Pancreas (tissue), 10 donors: ENCODE measurements at regions not wholly inside any gene's neighbourhood (a gene's known extent, or its start where the extent isn't known, plus 50 kb on each side); places are given as distances from the start of the nearest gene placed in this dataset.

Source experiments
- ATAC-seq, 4 donors: fragments of 200-7000 bp; cut with Tn5 transposase; one replicate each; pipeline versions ENCODE4 v1.8.0 to v1.9.1; 2020; ENCODE audit warnings: mild to moderate bottlenecking in 4 of 4, moderate library complexity in 4 of 4
- DNase-seq, 6 donors: peaks; one replicate each; pipeline ENCODE4 v3.0.0-alpha.2; 2020
- FAIRE-seq: peaks from 2 replicates; lab custom pipeline; 2012; peaks lifted over from hg19 to GRCh38; lab: Jason Lieb, UNC
- H3K27ac ChIP-seq, 4 donors: fragments of 200-600 bp; sonication (generic); 1 replicate in 3 of 4; 2 replicates in 1 of 4; pipeline versions ENCODE4 v1.5.0 to v1.8.0; 2020
- H3K27me3 ChIP-seq, 4 donors: fragments of 200-600 bp; one replicate each; pipeline ENCODE4 v1.8.0; 2021
- H3K36me3 ChIP-seq, 3 donors: fragments of 200-600 bp; sonication (generic) in 1 of 3; one replicate each; pipeline versions ENCODE4 v1.5.0 to v1.8.0; 2020 to 2021
- H3K4me1 ChIP-seq, 3 donors: fragments of 200-600 bp; one replicate each; pipeline ENCODE4 v1.8.0; 2021
- H3K4me3 ChIP-seq, 4 donors: fragments of 200-600 bp; sonication (generic) in 2 of 4; one replicate each; pipeline versions ENCODE4 v1.5.0 to v1.8.0; 2020 to 2021
- H3K9me3 ChIP-seq, 4 donors: fragments of 200-600 bp; one replicate each; pipeline ENCODE4 v1.8.0; 2021
- CTCF ChIP-seq, 4 donors: fragments of 200-600 bp; sonication (generic) in 3 of 4; IDR thresholded peaks; one replicate each; pipeline versions ENCODE4 v1.5.0 to v1.8.0; 2021; ENCODE audit warnings: antibody characterized with exemption in 4 of 4
- WGBS, 2 donors: extraction: QIAGEN DNeasy Blood & Tissue Kit; methylation state at CpG; one replicate each; pipeline ENCODE4 v1.1.7; 2013; 5-methylcytosine and 5-hydroxymethylcytosine counted together
- intact Hi-C, 3 donors: fragments of 100-400 bp; cut with DNase I; formaldehyde crosslinking; loops; one replicate each; pipeline versions ENCODE4 v1.11.1 to v1.14.2; 2022
- donor health status: healthy with polysubstance abuse.
- donor health status: DM: no; HTN: no; CAD: no; lungs with moderate emphysema.
- donor health status: DM: no; HTN: no; CAD: no.
- donor health status: control.
- donor health status: control.
- donor health status: Bipolar disorder and iron deficiency.
- donor health status: DM: yes; HTN: yes; CAD: no.
- donor health status: DM: no; HTN: no; CAD: no.
- donor health status: DM: no; HTN: no; CAD: no.
- donor health status: DM: yes; HTN: yes; CAD: no.

GRCh38 chr6:152874267-152874666, 108.6 kb downstream of the FBXO5 start:
- DNase-seq (no peak), FAIRE-seq (no peak), ATAC-seq (no peak)
- H3K4me3 ChIP-seq: no peak overlapping the region
- no peaks in the 10 kb centered on the region for H3K36me3 ChIP-seq
- no peaks in the 10 kb centered on the region for H3K9me3 ChIP-seq
- H3K27me3 ChIP-seq: peaks cover 0 to 3% (median 0%) of the 10 kb centered on the region in 4 donors
- no peak for TF ChIP-seq CTCF (IDR thresholded peaks at IDR 0.05)
- WGBS, 2 donors: 55 to 58% methylated on average over 5 of the region's 5 CpGs
- no peak overlapping the region for H3K27ac ChIP-seq
- H3K4me1 ChIP-seq: no peaks in the 10 kb centered on the region
- intact Hi-C loops: no loop called here

- DNase-seq (no peak), ATAC-seq (no peak)
Measured at GRCh38 chr6:152874846-152875568, 107.8 kb downstream of the FBXO5 start.

GRCh38 chr6:152879681-152880080, 103.2 kb downstream of the FBXO5 start:
- DNase-seq (no peak), ATAC-seq (no peak), FAIRE-seq (no peak)
- no peak overlapping the region for H3K27ac ChIP-seq
- TF ChIP-seq CTCF (IDR thresholded peaks at IDR 0.05): no peak
- no peak overlapping the region for H3K4me3 ChIP-seq
- no peaks in the 10 kb centered on the region for H3K9me3 ChIP-seq
- H3K36me3 ChIP-seq: no peaks in the 10 kb centered on the region
- H3K4me1 ChIP-seq: no peaks in the 10 kb centered on the region
- no peaks in the 10 kb centered on the region for H3K27me3 ChIP-seq
- intact Hi-C loops: no loop called here

More at GRCh38 chr6:152874846-152875568, 107.8 kb downstream of the FBXO5 start:
- Histone ChIP-seq H3K27ac (no peak overlapping the region), H3K4me3 (no peak overlapping the region), H3K9me3 (no peaks in the 10 kb centered on the region), H3K36me3 (no peaks in the 10 kb centered on the region), H3K27me3 (peaks cover 0 to 3% (median 0%) of the 10 kb centered on the region in 4 donors), H3K4me1 (no peaks in the 10 kb centered on the region)
- FAIRE-seq: no peak
- WGBS, 2 donors: 34 to 48% methylated on average over 6 of the region's 6 CpGs
- no peak for TF ChIP-seq CTCF (IDR thresholded peaks at IDR 0.05)
- intact Hi-C loops: no loop called here

- FAIRE-seq (no peak), ATAC-seq (no peak), DNase-seq (no peak)
- Histone ChIP-seq H3K4me1 (no peaks in the 10 kb centered on the region), H3K36me3 (no peaks in the 10 kb centered on the region), H3K4me3 (no peak overlapping the region), H3K9me3 (no peaks in the 10 kb centered on the region), H3K27ac (no peak overlapping the region), H3K27me3 (peaks cover 0 to 3% (median 0%) of the 10 kb centered on the region in 4 donors)
- no peak for TF ChIP-seq CTCF (IDR thresholded peaks at IDR 0.05)
- intact Hi-C loops: no loop called here
- 57 to 67% methylated on average over 3 of the region's 3 CpGs for WGBS, 2 donors
Measured at GRCh38 chr6:152893187-152893586, 89.7 kb downstream of the FBXO5 start.

- no peak for ATAC-seq
- no peak overlapping the region for H3K27ac ChIP-seq
- WGBS, 2 donors: 20 to 34% methylated on average over 3 of the region's 3 CpGs
- no peak for DNase-seq
- intact Hi-C loops: no loop called here
- no peak for FAIRE-seq
- H3K36me3 ChIP-seq: no peaks in the 10 kb centered on the region
- no peaks in the 10 kb centered on the region for H3K9me3 ChIP-seq
- TF ChIP-seq CTCF (IDR thresholded peaks at IDR 0.05): no peak
- H3K4me3 ChIP-seq: no peak overlapping the region
- H3K27me3 ChIP-seq: no peaks in the 10 kb centered on the region
- H3K4me1 ChIP-seq: no peaks in the 10 kb centered on the region
Measured at GRCh38 chr6:152896923-152897322, 85.9 kb downstream of the FBXO5 start.
